ENCODE measurements at regions not wholly inside any gene's neighbourhood (a gene's known extent, or its start where the extent isn't known, plus 50 kb on each side); places are given as distances from the start of the nearest gene placed in this dataset.
"Not testable (repeated sequence)": the region's sequence is repeated elsewhere in the genome, so short reads cannot be mapped to it uniquely, and the experiment has no call there.

DNA sequence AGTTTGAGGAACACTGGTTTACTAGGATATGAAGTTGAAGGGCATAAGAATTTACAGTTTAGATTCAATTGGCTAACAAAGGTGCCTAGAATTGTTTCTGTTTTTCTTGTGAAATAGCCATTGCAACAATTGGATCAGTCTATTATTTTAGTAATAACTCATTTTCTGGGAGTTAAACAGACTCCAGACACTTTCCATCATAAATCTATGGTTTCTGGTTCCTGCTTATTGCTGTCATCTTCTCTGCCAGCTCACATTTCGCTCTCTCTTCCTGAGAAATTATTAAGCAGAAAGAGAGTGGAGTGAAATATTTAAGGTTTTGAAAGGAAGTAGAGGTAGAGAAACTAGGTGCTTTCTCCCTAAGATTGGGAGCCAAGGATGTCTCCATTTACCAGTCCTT, 165.1 kb upstream of the PRR16 start:
- no peak overlapping the region for H3K4me3 ChIP-seq (ENCODE audit: low read depth, low read length)

DNA sequence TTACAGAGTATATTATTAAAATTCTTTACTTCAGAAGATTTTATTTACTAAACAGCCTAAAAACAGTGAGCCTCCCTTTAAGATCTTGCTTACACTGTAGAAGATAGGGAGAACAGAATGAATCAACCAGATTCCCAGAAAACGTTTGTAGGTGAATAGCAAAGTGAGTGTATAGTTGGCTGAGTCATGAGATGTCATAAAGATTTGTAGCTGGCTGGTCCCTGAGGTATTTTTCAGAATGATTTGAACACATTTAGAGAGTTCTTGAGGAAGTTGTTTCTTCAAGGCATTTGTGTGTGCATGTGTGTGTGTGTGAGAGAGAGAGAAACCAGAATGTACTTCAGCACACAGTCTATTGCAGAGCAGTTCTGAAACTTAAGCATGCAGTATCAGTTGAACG, 159.4 kb upstream of the PRR16 start:
- Histone ChIP-seq H3K79me2 (ENCODE audit: control insufficient read depth, insufficient read depth, low read length, unreplicated experiment) (no peaks in the 10 kb centered on the region), H3K4me3 (ENCODE audit: low read depth, low read length) (no peak overlapping the region), H3K27me3 (ENCODE audit: insufficient read depth, low read length) (no peaks in the 10 kb centered on the region), H3K4me1 (ENCODE audit: control insufficient read depth, insufficient read depth, low read length, unreplicated experiment) (peaks cover 25% of the 10 kb centered on the region), H3K36me3 (ENCODE audit: insufficient read depth, low read length) (no peaks in the 10 kb centered on the region), H3K27ac (ENCODE audit: low read depth, low read length) (no peak overlapping the region), H2AFZ (ENCODE audit: low read length, unreplicated experiment) (no peak overlapping the region)

More for the DNA sequence above, 165.1 kb upstream of the PRR16 start:
- Histone ChIP-seq H3K79me2 (ENCODE audit: control insufficient read depth, insufficient read depth, low read length, unreplicated experiment) (no peaks in the 10 kb centered on the region), H3K27me3 (ENCODE audit: insufficient read depth, low read length) (no peaks in the 10 kb centered on the region), H3K4me1 (ENCODE audit: control insufficient read depth, insufficient read depth, low read length, unreplicated experiment) (peaks cover 31% of the 10 kb centered on the region), H3K27ac (ENCODE audit: low read depth, low read length) (no peak overlapping the region), H2AFZ (ENCODE audit: low read length, unreplicated experiment) (no peak overlapping the region), H3K36me3 (ENCODE audit: insufficient read depth, low read length) (no peaks in the 10 kb centered on the region)

DNA sequence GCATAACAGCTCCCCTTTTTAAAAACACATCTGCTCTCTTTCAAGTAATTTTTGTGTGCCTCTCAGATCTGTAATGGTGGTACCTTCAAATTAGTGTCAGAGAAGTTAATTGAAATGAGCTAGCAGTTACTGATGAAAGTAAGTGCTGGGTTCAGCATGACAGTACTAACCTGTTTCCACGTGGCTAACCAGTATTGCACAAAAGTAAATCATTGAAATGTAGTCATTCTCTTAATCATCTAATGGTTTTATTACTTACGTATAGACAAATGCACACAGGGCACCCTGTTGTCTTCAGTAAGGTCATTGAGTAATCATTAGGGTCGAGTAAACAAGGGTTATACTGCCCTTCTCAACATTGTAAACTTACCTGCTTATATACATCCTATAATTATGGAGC, 157.8 kb upstream of the PRR16 start:
- no peak overlapping the region for H2AFZ ChIP-seq (ENCODE audit: low read length, unreplicated experiment)
- no peaks in the 10 kb centered on the region for H3K27me3 ChIP-seq (ENCODE audit: insufficient read depth, low read length)
- H3K4me3 ChIP-seq (ENCODE audit: low read depth, low read length): no peak overlapping the region
- H3K79me2 ChIP-seq (ENCODE audit: control insufficient read depth, insufficient read depth, low read length, unreplicated experiment): no peaks in the 10 kb centered on the region
- no peaks in the 10 kb centered on the region for H3K36me3 ChIP-seq (ENCODE audit: insufficient read depth, low read length)
- H3K27ac ChIP-seq (ENCODE audit: low read depth, low read length): no peak overlapping the region
- peaks cover 25% of the 10 kb centered on the region for H3K4me1 ChIP-seq (ENCODE audit: control insufficient read depth, insufficient read depth, low read length, unreplicated experiment)

DNA sequence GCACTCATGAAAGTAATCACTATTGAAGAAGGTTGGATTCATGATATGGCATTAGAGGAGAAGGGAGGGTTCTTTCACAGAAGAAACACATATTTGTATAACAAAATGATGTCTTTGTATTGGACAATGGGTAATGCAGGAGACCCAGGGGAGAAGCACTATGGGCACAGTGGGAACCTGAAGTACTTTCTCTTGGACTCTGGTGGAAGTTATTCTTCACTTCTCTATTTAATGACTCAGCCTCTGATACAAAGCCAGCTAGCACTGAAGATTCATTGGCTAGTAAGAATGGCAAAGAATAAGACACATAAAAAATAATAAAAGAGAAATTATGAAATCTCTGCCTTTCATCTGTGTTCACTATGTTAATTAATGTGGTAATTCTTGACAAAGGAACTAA, 149.9 kb upstream of the PRR16 start:
- no peak overlapping the region for H3K4me3 ChIP-seq (ENCODE audit: low read depth, low read length)
- H3K4me1 ChIP-seq (ENCODE audit: control insufficient read depth, insufficient read depth, low read length, unreplicated experiment): no peaks in the 10 kb centered on the region
- no peaks in the 10 kb centered on the region for H3K36me3 ChIP-seq (ENCODE audit: insufficient read depth, low read length)
- H3K79me2 ChIP-seq (ENCODE audit: control insufficient read depth, insufficient read depth, low read length, unreplicated experiment): no peaks in the 10 kb centered on the region
- H2AFZ ChIP-seq (ENCODE audit: low read length, unreplicated experiment): no peak overlapping the region
- H3K27me3 ChIP-seq (ENCODE audit: insufficient read depth, low read length): no peaks in the 10 kb centered on the region
- H3K27ac ChIP-seq (ENCODE audit: low read depth, low read length): no peak overlapping the region

DNA sequence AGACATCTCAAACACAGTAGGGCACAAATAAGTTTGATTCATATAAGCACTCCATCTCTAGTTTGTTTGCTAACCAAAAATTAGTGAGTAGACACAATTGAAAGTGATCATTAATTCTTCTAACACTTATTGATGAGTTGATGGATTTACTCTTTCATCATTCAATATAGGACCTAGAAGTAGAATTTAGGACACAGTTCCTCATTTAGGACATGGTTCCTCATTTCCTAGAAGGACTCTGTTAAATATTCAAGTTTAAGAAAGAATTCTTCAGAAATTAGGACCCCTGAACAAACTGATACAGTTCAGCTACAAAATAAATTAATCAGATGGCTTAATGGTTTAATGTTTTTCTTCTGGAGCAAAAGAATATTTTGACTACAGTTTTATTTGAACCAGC, 143.5 kb upstream of the PRR16 start:
- Histone ChIP-seq H2AFZ (ENCODE audit: low read length, unreplicated experiment) (no peak overlapping the region), H3K79me2 (ENCODE audit: control insufficient read depth, insufficient read depth, low read length, unreplicated experiment) (no peaks in the 10 kb centered on the region), H3K27me3 (ENCODE audit: insufficient read depth, low read length) (no peaks in the 10 kb centered on the region), H3K4me1 (ENCODE audit: control insufficient read depth, insufficient read depth, low read length, unreplicated experiment) (no peaks in the 10 kb centered on the region), H3K36me3 (ENCODE audit: insufficient read depth, low read length) (no peaks in the 10 kb centered on the region), H3K4me3 (ENCODE audit: low read depth, low read length) (no peak overlapping the region), H3K27ac (ENCODE audit: low read depth, low read length) (no peak overlapping the region)

DNA sequence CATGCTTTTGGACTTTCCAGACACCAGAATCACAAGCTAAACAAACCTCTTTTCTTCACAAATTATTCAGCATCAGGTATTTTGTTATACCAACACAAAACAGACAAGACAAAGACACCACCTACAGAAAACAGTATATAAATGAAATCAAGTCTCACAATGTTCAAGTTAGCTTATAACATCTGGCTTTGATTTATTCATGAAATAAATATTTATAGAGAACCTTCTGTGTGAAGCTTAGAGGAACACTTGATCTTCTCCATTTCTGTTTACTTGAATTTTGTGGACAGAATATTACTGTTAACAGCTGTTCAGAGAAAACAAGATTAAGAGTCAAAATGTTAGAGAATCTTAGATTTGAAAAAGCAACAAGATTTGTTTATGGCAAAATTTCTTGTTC, 137.4 kb upstream of the PRR16 start:
- Histone ChIP-seq H3K27me3 (ENCODE audit: insufficient read depth, low read length) (no peaks in the 10 kb centered on the region), H3K27ac (ENCODE audit: low read depth, low read length) (no peak overlapping the region), H3K4me3 (ENCODE audit: low read depth, low read length) (no peak overlapping the region), H3K4me1 (ENCODE audit: control insufficient read depth, insufficient read depth, low read length, unreplicated experiment) (peaks cover 6% of the 10 kb centered on the region), H3K36me3 (ENCODE audit: insufficient read depth, low read length) (no peaks in the 10 kb centered on the region), H3K79me2 (ENCODE audit: control insufficient read depth, insufficient read depth, low read length, unreplicated experiment) (no peaks in the 10 kb centered on the region), H2AFZ (ENCODE audit: low read length, unreplicated experiment) (no peak overlapping the region)

DNA sequence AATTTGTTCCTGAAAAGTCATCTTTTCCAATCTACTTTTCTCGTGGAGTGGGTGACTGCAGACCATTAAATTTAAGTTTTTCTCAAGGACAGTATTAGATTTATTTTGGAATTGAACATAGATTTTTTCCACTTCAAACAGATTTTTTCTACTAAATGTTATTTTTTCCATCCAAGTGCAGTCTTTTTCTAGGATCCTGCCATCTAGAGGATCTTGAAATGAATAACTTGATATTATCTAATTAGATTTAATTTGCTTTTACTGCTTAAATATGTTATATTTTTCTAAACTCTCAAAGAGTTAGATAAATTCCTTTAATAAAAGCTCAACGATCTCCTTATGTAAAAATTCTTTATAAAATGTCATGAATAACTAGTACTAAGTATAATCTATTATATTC, 136.9 kb upstream of the PRR16 start:
- no peaks in the 10 kb centered on the region for H3K79me2 ChIP-seq (ENCODE audit: control insufficient read depth, insufficient read depth, low read length, unreplicated experiment)
- no peak overlapping the region for H3K27ac ChIP-seq (ENCODE audit: low read depth, low read length)
- no peak overlapping the region for H2AFZ ChIP-seq (ENCODE audit: low read length, unreplicated experiment)
- H3K27me3 ChIP-seq (ENCODE audit: insufficient read depth, low read length): no peaks in the 10 kb centered on the region
- H3K4me1 ChIP-seq (ENCODE audit: control insufficient read depth, insufficient read depth, low read length, unreplicated experiment): peaks cover 6% of the 10 kb centered on the region
- H3K36me3 ChIP-seq (ENCODE audit: insufficient read depth, low read length): no peaks in the 10 kb centered on the region
- H3K4me3 ChIP-seq (ENCODE audit: low read depth, low read length): no peak overlapping the region

DNA sequence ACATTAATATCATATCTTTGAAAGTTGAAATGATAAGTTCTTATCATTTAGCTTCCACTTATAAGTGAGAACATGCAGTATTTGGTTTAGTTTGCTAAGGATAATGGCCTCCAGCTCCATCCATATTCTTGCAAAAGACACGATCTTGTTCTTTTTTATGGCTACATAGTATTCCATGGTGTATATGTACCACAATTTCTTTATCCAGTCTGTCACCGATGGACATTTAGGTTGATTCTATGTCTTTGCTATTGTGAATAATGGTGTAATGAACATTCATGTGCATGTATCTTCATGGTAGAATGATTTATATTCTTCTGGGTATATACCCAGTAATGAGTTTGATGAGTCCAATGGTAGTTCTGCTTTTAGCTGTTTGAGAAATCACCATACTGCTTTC, 135.0 kb upstream of the PRR16 start:
- H3K27ac ChIP-seq (ENCODE audit: low read depth, low read length): no peak overlapping the region
- no peak overlapping the region for H3K4me3 ChIP-seq (ENCODE audit: low read depth, low read length)
- H3K79me2 ChIP-seq (ENCODE audit: control insufficient read depth, insufficient read depth, low read length, unreplicated experiment): no peaks in the 10 kb centered on the region
- H3K36me3 ChIP-seq (ENCODE audit: insufficient read depth, low read length): no peaks in the 10 kb centered on the region
- peaks cover 6% of the 10 kb centered on the region for H3K4me1 ChIP-seq (ENCODE audit: control insufficient read depth, insufficient read depth, low read length, unreplicated experiment)
- H3K27me3 ChIP-seq (ENCODE audit: insufficient read depth, low read length): no peaks in the 10 kb centered on the region
- H2AFZ ChIP-seq (ENCODE audit: low read length, unreplicated experiment): no peak overlapping the region

DNA sequence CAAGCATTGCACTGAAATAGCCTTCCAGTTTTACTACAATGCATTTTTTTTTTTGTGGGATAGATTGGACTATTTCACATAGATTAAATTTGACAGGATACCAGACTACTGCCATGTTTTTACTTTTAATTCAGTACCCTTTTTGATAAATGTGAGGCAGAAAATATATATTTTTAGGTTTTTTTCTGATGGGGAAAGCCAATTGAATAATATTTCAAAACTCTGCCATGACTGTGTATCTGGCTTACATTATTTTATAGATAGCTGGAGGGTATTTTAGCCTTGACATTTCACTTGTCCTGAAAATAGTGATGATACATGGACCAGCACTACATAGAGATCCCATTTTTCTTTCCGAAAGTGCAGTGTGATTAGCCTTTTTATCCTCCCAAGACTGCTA, 133.5 kb upstream of the PRR16 start:
- H3K27me3 ChIP-seq (ENCODE audit: insufficient read depth, low read length): no peaks in the 10 kb centered on the region
- H3K79me2 ChIP-seq (ENCODE audit: control insufficient read depth, insufficient read depth, low read length, unreplicated experiment): no peaks in the 10 kb centered on the region
- H2AFZ ChIP-seq (ENCODE audit: low read length, unreplicated experiment): no peak overlapping the region
- H3K36me3 ChIP-seq (ENCODE audit: insufficient read depth, low read length): no peaks in the 10 kb centered on the region
- H3K4me3 ChIP-seq (ENCODE audit: low read depth, low read length): no peak overlapping the region
- H3K27ac ChIP-seq (ENCODE audit: low read depth, low read length): no peak overlapping the region
- peaks cover 6% of the 10 kb centered on the region for H3K4me1 ChIP-seq (ENCODE audit: control insufficient read depth, insufficient read depth, low read length, unreplicated experiment)

DNA sequence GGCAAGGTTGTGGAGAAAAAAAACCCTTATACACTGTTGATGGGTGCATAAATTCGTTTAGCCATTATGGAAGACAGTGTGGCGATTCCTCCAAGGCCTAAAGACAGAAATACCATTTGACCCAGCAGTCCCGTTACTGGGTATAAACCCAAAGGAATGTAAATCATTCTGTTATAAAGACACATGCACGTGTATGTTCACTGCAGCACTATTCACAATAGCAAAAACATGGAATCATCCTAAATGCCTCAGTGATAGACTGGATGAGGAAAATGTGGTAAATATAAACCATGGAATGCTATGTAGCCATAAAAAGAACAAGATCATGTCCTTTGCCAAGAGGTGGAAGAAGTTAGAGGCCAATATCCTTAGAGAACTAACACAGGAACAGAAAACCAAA, 119.9 kb upstream of the PRR16 start:
- Histone ChIP-seq H3K27ac (ENCODE audit: low read depth, low read length) (no peak overlapping the region), H3K36me3 (ENCODE audit: insufficient read depth, low read length) (no peaks in the 10 kb centered on the region), H3K4me1 (ENCODE audit: control insufficient read depth, insufficient read depth, low read length, unreplicated experiment) (no peaks in the 10 kb centered on the region), H3K79me2 (ENCODE audit: control insufficient read depth, insufficient read depth, low read length, unreplicated experiment) (no peaks in the 10 kb centered on the region), H2AFZ (ENCODE audit: low read length, unreplicated experiment) (no peak overlapping the region), H3K4me3 (ENCODE audit: low read depth, low read length) (no peak overlapping the region), H3K27me3 (ENCODE audit: insufficient read depth, low read length) (no peaks in the 10 kb centered on the region)

DNA sequence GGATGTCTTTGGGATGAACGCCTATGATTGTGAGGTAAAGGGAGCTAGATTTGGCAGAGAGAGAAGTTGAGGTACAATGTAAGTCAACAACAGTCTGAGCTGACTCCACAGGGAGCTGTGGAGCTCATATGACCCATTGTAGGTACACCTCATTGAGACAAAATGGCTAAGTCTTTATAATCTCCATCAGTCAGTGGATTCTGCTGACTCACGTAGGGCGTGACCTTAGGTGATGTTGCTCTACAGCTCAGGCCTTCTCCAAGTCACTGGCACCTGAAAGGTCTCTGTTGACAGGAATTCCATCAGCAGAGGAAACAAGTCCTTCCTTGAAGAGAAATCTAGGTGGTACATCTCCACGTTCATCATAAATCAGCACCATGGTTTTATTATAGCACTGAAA, 118.2 kb upstream of the PRR16 start:
- Histone ChIP-seq H3K4me1 (ENCODE audit: control insufficient read depth, insufficient read depth, low read length, unreplicated experiment) (no peaks in the 10 kb centered on the region), H3K27ac (ENCODE audit: low read depth, low read length) (no peak overlapping the region), H3K36me3 (ENCODE audit: insufficient read depth, low read length) (no peaks in the 10 kb centered on the region), H3K27me3 (ENCODE audit: insufficient read depth, low read length) (no peaks in the 10 kb centered on the region), H3K4me3 (ENCODE audit: low read depth, low read length) (no peak overlapping the region), H2AFZ (ENCODE audit: low read length, unreplicated experiment) (no peak overlapping the region), H3K79me2 (ENCODE audit: control insufficient read depth, insufficient read depth, low read length, unreplicated experiment) (no peaks in the 10 kb centered on the region)

DNA sequence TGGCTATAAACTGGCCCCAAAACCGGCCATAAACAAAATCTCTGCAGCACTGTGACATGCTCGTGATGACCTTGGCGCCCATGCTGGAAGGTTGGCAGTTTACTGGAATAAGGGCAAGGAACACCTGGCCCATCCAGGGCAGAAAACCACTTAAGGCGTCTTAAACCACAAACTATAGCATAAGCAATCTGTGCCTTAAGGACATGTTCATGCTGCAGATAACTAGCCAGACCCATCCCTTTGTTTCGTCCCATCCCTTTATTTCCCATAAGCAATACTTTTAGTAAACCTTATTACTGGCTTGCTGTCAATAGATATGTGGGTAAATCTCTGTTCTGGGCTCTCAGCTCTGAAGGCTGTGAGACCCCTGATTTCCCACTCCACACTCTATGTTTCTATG, 113.0 kb upstream of the PRR16 start:
- H3K27me3 ChIP-seq (ENCODE audit: insufficient read depth, low read length); H3K36me3 ChIP-seq (ENCODE audit: insufficient read depth, low read length); H3K4me3 ChIP-seq (ENCODE audit: low read depth, low read length); H2AFZ ChIP-seq (ENCODE audit: low read length, unreplicated experiment); H3K79me2 ChIP-seq (ENCODE audit: control insufficient read depth, insufficient read depth, low read length, unreplicated experiment); H3K27ac ChIP-seq (ENCODE audit: low read depth, low read length); H3K4me1 ChIP-seq (ENCODE audit: control insufficient read depth, insufficient read depth, low read length, unreplicated experiment): not testable (repeated sequence)
